ENCODE measurements at regions not wholly inside any gene's neighbourhood (a gene's known extent, or its start where the extent isn't known, plus 50 kb on each side); places are given as distances from the start of the nearest gene placed in this dataset.

GRCh38 chrX:114097427-114097826, 486.5 kb upstream of the HTR2C start:
- Histone ChIP-seq H3K9me3 (no peaks in the 10 kb centered on the region), H3K36me3 (no peaks in the 10 kb centered on the region), H3K27ac (no peak overlapping the region), H3K4me1 (no peaks in the 10 kb centered on the region), H3K4me3 (no peak overlapping the region), H3K27me3 (no peaks in the 10 kb centered on the region)
- 41% methylated on average over 1 of the region's 1 CpG; no CpG with 5 or more reads in 1 of the 2 donors for WGBS, 2 donors (ENCODE audit: low coverage in 1 of 2)
- intact Hi-C loops (cut with DNase I; ENCODE audit: low total_unique reads) (no loop called here), in situ Hi-C loops (cut with MboI; ENCODE audit: low pct_ligation_motif_present in 1 of 4, low pct_unique_long_range_greater_than_20kb in 1 of 4, low sequenced_read_pairs in 3 of 4) (no loop called here)
- DNase-seq, result no peak
- TF ChIP-seq CTCF (IDR thresholded peaks at IDR 0.05) (no peak), EP300 (IDR thresholded peaks at IDR 0.05; ENCODE audit: low read depth) (no peak), POLR2A (IDR thresholded peaks at IDR 0.05) (no peak), POLR2AphosphoS5 (IDR thresholded peaks at IDR 0.05) (no peak)

GRCh38 chrX:114095789-114096188, 488.1 kb upstream of the HTR2C start:
- H3K27me3 ChIP-seq, result no peaks in the 10 kb centered on the region
- in situ Hi-C loops (cut with MboI; ENCODE audit: low pct_ligation_motif_present in 1 of 4, low pct_unique_long_range_greater_than_20kb in 1 of 4, low sequenced_read_pairs in 3 of 4) (no loop called here), intact Hi-C loops (cut with DNase I; ENCODE audit: low total_unique reads) (no loop called here)
- H3K9me3 ChIP-seq, result no peaks in the 10 kb centered on the region
- TF ChIP-seq EP300 (IDR thresholded peaks at IDR 0.05; ENCODE audit: low read depth), result no peak
- no peak for TF ChIP-seq CTCF (IDR thresholded peaks at IDR 0.05)
- no peak for TF ChIP-seq POLR2A (IDR thresholded peaks at IDR 0.05)
- no peak for TF ChIP-seq POLR2AphosphoS5 (IDR thresholded peaks at IDR 0.05)
- no peaks in the 10 kb centered on the region for H3K36me3 ChIP-seq
- 69 to 93% methylated on average over 2 to 3 of the region's 3 CpGs for WGBS, 2 donors (ENCODE audit: low coverage in 1 of 2)
- H3K4me3 ChIP-seq, result no peak overlapping the region
- no peak for DNase-seq
- no peaks in the 10 kb centered on the region for H3K4me1 ChIP-seq
- H3K27ac ChIP-seq, result no peak overlapping the region

- in situ Hi-C loops (cut with MboI; ENCODE audit: low pct_ligation_motif_present in 1 of 4, low pct_unique_long_range_greater_than_20kb in 1 of 4, low sequenced_read_pairs in 3 of 4) (no loop called here), intact Hi-C loops (cut with DNase I; ENCODE audit: low total_unique reads) (no loop called here)
Measured at GRCh38 chrX:114087543-114087942, 496.3 kb upstream of the HTR2C start.

GRCh38 chrX:114077773-114078172, 506.1 kb upstream of the HTR2C start:
- Histone ChIP-seq H3K4me3 (no peak overlapping the region), H3K9me3 (no peaks in the 10 kb centered on the region), H3K36me3 (no peaks in the 10 kb centered on the region), H3K27ac (no peak overlapping the region), H3K4me1 (no peaks in the 10 kb centered on the region), H3K27me3 (no peaks in the 10 kb centered on the region)
- TF ChIP-seq CTCF (IDR thresholded peaks at IDR 0.05), result no peak
- TF ChIP-seq EP300 (IDR thresholded peaks at IDR 0.05; ENCODE audit: low read depth), result no peak
- TF ChIP-seq POLR2A (IDR thresholded peaks at IDR 0.05), result no peak
- WGBS, 2 donors (ENCODE audit: low coverage in 1 of 2), result 75 to 92% methylated on average over 2 to 3 of the region's 3 CpGs
- DNase-seq, result no peak
- intact Hi-C loops (cut with DNase I; ENCODE audit: low total_unique reads) (no loop called here), in situ Hi-C loops (cut with MboI; ENCODE audit: low pct_ligation_motif_present in 1 of 4, low pct_unique_long_range_greater_than_20kb in 1 of 4, low sequenced_read_pairs in 3 of 4) (loop anchor here in 1 of 4 donors (10.0 kb wide), 1 partner anchor 143 kb away; no protein-coding TSS in a partner anchor)

More at GRCh38 chrX:114087543-114087942, 496.3 kb upstream of the HTR2C start:
- Histone ChIP-seq H3K9me3 (no peaks in the 10 kb centered on the region), H3K4me1 (no peaks in the 10 kb centered on the region), H3K36me3 (no peaks in the 10 kb centered on the region), H3K27ac (no peak overlapping the region), H3K4me3 (no peak overlapping the region), H3K27me3 (no peaks in the 10 kb centered on the region)
- TF ChIP-seq POLR2A (IDR thresholded peaks at IDR 0.05) (no peak), EP300 (IDR thresholded peaks at IDR 0.05; ENCODE audit: low read depth) (no peak), CTCF (IDR thresholded peaks at IDR 0.05) (no peak), POLR2AphosphoS5 (IDR thresholded peaks at IDR 0.05) (no peak)
- WGBS, 2 donors (ENCODE audit: low coverage in 1 of 2), result 80% methylated on average over 1 of the region's 1 CpG; no CpG with 5 or more reads in 1 of the 2 donors
- DNase-seq, result no peak
